ENCODE measurements at regions not wholly inside any gene's neighbourhood (a gene's known extent, or its start where the extent isn't known, plus 50 kb on each side); places are given as distances from the start of the nearest gene placed in this dataset.

- TF ChIP-seq EZH2 (IDR thresholded peaks at IDR 0.05; ENCODE audit: insufficient read depth, poor library complexity, severe bottlenecking) (no peak), EZH2phosphoT487 (IDR thresholded peaks at IDR 0.05; ENCODE audit: insufficient read depth, low read depth) (no peak)
These were observed 208.1 kb upstream of the CADM1 start for GRCh38 chr11:115712296-115712695.

Measured in GM23248 (cell line).